WI38 (cell line): ENCODE measurements at regions not wholly inside any gene's neighbourhood (a gene's known extent, or its start where the extent isn't known, plus 50 kb on each side); places are given as distances from the start of the nearest gene placed in this dataset.

Source experiments
- H3K4me3 ChIP-seq: 2 replicates; pipeline ENCODE4 v1.5.1; 2011; ENCODE audit warnings: low read depth, mild to moderate bottlenecking, control low read depth, low read length
- TF ChIP-seq, protein P1 (sequence below): IDR thresholded peaks from 2 replicates; pipeline ENCODE4 v1.5.1; 2012; ENCODE audit warnings: low read depth, mild to moderate bottlenecking, control low read depth, low read length

DNA sequence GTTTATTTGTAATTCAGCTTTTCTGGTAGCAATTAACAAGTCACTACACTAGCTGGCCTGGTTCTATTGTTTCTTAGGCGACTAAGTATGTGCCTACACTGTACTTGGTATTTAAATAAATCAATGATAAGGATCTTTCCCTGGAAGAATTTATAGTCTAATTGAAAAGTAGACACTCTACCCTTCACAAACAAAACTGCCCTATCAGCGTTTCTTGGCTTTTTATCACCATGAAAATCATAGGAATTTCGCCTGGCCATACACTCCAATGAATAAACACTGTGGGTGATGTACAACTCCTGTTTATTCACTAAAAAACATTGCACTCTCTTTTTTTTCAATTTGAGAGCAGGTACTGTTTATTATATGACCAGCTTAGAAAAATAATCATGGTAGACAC, 702.9 kb upstream of the ADGRL2 start:
- TF ChIP-seq, protein P1, sequence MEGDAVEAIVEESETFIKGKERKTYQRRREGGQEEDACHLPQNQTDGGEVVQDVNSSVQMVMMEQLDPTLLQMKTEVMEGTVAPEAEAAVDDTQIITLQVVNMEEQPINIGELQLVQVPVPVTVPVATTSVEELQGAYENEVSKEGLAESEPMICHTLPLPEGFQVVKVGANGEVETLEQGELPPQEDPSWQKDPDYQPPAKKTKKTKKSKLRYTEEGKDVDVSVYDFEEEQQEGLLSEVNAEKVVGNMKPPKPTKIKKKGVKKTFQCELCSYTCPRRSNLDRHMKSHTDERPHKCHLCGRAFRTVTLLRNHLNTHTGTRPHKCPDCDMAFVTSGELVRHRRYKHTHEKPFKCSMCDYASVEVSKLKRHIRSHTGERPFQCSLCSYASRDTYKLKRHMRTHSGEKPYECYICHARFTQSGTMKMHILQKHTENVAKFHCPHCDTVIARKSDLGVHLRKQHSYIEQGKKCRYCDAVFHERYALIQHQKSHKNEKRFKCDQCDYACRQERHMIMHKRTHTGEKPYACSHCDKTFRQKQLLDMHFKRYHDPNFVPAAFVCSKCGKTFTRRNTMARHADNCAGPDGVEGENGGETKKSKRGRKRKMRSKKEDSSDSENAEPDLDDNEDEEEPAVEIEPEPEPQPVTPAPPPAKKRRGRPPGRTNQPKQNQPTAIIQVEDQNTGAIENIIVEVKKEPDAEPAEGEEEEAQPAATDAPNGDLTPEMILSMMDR, result no peak
- no peak overlapping the region for H3K4me3 ChIP-seq

- no peak overlapping the region for H3K4me3 ChIP-seq
- TF ChIP-seq, protein P1, result no peak
These were observed 727.2 kb upstream of the ADGRL2 start for GRCh38 chr1:81073580-81073979.

DNA sequence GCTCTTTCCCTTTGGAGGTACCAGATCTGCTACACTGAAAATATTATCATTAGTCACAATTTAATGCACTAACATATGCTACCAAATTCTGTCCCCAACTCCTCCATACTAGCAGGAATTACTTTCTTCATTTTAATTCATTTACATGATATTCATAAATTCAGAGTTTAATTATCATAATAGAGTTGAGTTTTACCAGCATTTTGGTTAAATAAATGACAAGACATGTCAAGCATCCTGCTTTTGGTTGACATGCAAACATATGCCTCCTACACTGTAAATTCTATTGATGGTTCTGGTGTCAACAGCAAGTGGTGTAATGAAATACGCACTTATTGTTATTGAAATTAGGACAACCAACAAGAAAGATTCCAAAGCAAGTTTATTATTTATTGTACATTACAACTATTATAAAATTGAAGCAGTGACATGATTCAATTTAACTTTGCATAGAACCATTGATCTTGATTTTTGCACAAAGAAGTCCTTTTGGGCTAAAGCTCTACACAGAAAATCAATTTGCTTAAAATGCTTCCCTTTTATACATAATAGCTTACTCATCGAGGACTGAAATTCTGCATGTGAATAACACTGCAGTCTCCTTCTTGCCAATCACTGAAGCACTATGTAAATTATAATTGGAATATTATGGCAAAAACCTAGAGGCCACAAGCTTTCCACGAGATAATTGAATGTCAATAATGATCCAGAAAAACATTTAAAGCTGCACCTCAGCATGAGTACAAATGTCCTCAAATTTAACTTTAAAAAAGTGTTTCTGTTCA, 728.6 kb upstream of the ADGRL2 start:
- H3K4me3 ChIP-seq, result no peak overlapping the region
- TF ChIP-seq, protein P1, result no peak

DNA sequence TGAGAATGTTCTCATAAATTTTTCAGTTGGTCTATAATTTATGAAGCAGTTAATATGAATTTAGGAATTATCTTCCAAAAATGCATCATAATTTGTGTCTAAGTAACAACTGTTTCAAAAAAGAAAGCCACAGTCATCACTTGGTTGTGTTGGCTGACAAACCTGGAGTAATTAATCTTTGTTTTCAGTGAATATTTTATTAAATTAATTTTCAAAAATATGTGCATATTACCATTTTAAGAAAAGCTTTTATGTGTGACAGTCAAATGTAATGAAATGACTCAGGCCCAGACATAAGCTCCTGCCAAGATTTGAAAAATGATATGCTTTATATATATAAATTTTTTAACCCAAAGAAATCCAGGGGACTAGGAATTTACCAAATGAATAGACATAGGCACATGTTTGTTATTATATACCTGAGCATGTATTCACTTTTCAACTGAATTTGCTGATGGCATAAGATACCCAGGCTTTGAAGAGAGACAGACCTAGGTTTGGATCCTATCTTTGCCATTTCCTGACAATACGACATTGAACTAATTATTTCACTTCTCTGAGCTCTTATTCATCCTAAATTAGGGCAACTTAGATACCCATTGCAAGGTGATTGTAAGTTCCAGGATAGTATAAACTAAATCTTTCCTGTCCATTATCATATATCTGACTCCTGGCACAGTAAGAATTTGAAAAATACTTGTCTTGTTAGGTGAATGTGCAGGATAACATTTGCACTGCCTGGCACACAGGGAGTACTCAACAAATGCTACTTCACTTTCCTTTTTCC, 729.5 kb upstream of the ADGRL2 start:
- H3K4me3 ChIP-seq, result no peak overlapping the region
- TF ChIP-seq, protein P1, result no peak

- no peak overlapping the region for H3K4me3 ChIP-seq
- TF ChIP-seq, protein P1, result no peak
These were observed 730.9 kb upstream of the ADGRL2 start for GRCh38 chr1:81069856-81070255.

- TF ChIP-seq, protein P1, result no peak
- no peak overlapping the region for H3K4me3 ChIP-seq
These were observed 732.0 kb upstream of the ADGRL2 start for GRCh38 chr1:81068726-81069125.

DNA sequence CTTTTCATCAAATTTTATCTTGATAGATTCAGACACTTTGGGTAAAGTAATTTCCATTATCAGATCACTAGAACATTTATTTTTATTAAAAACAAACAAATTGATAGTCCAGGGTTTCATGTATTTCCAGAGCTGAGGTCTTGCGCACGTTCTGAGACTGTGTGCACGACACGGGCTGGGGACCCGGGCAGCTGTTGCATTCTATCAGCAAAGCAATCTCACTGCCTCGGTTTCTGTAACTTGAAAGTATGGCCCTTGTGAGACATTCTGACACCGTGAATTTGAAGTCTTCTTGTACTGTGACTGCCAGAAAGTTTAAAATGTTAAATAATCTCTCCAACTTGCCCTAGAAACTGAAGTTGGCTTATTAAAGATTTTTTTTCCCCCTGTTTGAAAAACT, 746.9 kb upstream of the ADGRL2 start:
- TF ChIP-seq, protein P1, result no peak
- H3K4me3 ChIP-seq, result no peak overlapping the region
